ENCODE measurements at regions not wholly inside any gene's neighbourhood (a gene's known extent, or its start where the extent isn't known, plus 50 kb on each side); places are given as distances from the start of the nearest gene placed in this dataset.

- no peak for DNase-seq (ENCODE audit: low read depth)
Measured at GRCh38 chr11:70824605-70825245, 426.4 kb downstream of the CTTN start.

DNA sequence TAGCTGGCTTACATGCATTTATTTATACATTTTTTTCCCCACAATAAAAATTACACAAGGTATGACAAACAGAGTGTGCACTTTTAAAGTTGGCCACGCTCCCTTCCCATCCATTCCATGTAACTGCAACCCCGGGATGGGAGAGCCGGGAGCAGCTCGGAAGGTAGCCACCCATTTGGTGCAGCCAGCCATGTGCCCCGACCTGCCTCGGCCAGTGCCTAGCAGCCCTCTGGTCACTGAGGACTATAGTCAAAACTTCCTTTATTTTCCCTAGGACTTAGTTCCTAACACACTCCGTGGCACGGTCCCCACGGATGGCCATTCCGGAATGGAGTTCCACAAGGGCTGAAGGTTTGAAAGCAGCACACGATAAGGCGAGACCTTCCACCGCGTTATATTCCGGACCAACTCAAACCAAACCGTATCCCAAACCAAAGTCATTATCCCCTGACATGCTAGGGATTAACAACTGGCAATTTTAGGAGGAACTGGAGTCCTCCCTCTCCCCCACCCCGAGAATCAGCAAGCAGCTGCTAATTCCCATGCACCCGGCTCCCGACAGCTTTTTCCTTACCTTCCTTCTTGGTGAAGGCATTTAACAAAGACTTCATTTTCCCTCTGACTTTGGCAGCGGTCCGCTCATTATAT lies 426.4 kb downstream of the SHANK2 start:
- no peak for DNase-seq (ENCODE audit: low read depth)

- DNase-seq (ENCODE audit: low read depth), result no peak
Measured at GRCh38 chr11:70826541-70827335, 425.6 kb downstream of the SHANK2 start.

DNA sequence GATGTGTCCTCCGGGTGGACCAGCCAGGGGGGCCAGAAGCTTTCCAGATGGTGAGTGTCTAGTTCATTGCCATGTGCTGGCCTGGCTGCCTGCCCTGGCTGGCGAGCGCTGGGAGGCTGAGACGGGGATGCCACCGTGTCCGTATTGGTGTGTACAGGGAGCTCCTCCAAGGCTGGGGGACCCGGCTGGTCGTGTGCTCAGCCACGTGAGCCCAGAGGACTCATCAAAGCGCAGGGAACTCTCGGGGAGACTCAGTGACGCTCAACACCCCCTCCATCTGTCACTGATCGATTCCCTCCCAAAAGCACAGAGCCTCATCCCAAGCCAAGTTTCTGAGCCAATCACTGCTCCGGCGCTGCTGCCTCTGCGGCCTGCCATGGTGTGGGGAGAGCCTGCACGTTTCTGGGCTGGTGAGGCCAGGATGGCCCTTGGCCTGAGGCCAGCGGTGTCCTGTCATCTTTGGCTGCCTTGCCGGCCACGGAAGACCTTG lies 423.7 kb downstream of the SHANK2 start:
- no peak for DNase-seq (ENCODE audit: low read depth)

DNA sequence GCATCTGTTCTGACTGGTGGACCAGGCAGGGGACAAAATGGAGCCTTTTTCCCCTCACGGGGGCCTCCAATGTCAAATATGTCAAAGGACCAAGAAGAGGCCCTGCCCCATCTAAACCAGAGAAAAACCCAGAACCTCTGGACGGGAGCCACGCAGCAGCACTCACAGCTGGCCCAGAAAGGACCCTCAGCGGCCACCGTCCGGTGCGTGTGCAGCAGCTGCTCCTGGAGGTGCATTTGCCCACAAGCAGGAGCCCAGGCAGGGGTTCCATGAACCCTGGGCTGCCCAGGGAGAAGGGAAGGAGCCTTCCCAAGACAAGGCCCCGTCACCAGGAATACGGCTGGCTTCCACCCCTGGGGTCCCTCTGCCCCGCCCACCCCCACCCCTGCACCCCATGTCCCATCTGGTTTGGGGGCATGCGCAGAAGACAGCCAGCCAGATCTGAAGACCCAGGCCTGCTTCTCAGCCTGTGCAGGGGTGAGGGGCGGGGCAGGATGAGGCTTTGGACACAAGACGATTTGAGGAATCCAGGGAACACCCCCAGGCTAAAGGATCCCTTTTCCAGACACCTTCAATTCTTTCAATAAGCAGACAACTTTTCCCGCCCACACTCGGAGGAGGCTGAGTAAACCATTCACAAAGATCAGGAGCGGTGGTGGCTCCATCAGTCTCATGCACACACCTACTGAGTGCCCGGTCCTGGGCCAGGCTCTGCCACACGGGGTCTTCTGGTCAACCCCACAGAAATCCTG lies 423.1 kb downstream of the SHANK2 start:
- DNase-seq (ENCODE audit: low read depth), result no peak

GRCh38 chr11:70829886-70830272 lies 422.5 kb downstream of the SHANK2 start:
- DNase-seq (ENCODE audit: low read depth), result no peak

- no peak for DNase-seq (ENCODE audit: low read depth)
Measured at GRCh38 chr11:70833011-70833410, 419.4 kb downstream of the SHANK2 start.

DNA sequence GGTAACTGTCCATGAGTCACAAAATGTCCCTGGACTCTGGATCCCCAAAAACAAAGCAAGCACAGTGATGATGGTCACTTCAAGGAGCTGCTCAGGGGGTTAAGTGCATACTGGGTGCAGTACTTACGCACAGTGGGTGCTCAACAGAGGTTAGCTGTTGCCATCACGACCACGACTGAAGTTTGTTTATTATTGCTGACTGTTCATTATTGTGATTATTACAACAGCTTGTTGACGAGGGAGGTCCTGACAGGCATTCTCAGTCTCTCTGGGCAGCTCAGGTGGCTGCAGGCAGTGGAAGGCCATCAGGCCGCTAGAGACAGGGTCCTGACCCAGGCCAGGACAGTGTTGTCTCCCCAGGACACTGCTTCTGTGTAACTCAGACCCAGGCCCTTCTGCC lies 418.8 kb downstream of the SHANK2 start:
- no peak for DNase-seq (ENCODE audit: low read depth)

- no peak for DNase-seq (ENCODE audit: low read depth)
Measured at GRCh38 chr11:70834277-70834940, 418.0 kb downstream of the SHANK2 start.

DNA sequence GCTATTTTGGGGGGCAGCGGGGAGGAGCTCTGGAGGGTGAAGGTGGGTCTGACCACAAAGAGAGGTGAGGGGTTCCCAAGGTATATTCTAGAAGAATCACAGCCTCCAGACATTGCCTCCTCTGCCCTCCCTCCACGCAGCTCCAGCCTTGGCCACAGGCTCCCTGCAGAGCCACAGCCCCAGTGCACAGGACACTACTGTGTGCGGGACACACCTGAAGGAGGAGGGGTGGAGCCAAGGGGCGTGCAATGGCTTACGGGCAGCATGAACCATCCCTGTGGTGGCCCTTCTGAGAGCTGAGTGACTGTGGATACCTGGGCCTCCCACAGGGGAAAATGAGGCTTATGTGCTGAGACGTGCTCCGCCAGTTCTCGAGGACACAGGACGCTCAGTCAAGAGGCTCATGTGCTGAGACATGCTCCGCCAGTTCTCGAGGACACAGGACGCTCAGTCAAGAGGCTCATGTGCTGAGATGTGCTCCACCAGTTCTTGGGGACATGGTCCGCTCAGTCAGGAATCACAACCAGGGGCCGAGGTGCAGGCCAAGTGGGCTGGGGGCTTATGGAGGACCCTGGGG lies 417.3 kb downstream of the SHANK2 start:
- DNase-seq (ENCODE audit: low read depth), result no peak

- DNase-seq (ENCODE audit: low read depth), result no peak
Measured at GRCh38 chr11:70836071-70836470, 416.3 kb downstream of the SHANK2 start.

- DNase-seq (ENCODE audit: low read depth), result no peak
Measured at GRCh38 chr11:70838198-70838597, 414.2 kb downstream of the SHANK2 start.

GRCh38 chr11:70839851-70840250 lies 412.5 kb downstream of the SHANK2 start:
- no peak for DNase-seq (ENCODE audit: low read depth)

DNA sequence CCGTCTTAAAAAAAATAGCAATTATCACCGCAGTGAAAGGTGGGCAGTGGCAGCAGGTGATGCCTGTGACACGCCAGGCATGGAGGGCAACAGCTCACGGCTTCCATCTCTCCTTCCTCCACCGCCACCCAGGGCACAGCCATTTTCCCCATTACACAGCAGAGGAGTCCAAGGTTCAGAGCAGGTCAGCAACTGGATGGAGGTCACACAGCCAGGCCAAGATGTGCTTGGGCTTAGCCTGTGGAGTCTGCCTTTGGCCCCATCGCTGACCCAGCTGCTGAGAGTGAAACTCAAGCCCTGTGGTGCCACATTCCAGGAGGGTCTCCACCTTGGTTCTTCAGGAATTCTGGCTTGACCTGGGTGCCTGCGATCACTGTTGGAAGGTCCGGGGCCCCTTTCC lies 411.1 kb downstream of the SHANK2 start:
- no peak for DNase-seq (ENCODE audit: low read depth)

DNA sequence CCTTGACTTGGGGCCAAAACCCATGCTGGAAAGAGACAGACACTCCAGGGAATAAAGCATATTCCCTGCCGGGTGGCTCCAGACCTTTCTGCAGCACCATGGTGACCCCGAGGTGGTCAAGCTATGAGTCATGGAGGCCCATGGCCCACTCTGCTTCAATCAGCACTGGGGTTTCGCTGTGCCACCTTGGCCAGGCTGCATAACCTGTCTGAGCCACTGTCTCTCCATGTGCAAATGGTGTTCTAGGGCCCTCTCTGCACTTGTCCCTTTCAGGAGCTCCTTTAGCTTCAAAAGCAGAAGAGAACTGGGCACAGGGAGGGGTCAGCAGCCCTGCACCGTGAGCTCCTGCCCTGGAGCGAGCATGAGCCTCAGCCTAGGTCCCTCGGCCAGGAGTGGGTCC lies 410.1 kb downstream of the SHANK2 start:
- no peak for DNase-seq (ENCODE audit: low read depth)

GRCh38 chr11:70842701-70843100 lies 409.7 kb downstream of the SHANK2 start:
- DNase-seq (ENCODE audit: low read depth), result no peak

GRCh38 chr11:70843906-70844305 lies 408.5 kb downstream of the SHANK2 start:
- DNase-seq (ENCODE audit: low read depth), result no peak

- no peak for DNase-seq (ENCODE audit: low read depth)
Measured at GRCh38 chr11:70844387-70844786, 408.0 kb downstream of the SHANK2 start.

DNA sequence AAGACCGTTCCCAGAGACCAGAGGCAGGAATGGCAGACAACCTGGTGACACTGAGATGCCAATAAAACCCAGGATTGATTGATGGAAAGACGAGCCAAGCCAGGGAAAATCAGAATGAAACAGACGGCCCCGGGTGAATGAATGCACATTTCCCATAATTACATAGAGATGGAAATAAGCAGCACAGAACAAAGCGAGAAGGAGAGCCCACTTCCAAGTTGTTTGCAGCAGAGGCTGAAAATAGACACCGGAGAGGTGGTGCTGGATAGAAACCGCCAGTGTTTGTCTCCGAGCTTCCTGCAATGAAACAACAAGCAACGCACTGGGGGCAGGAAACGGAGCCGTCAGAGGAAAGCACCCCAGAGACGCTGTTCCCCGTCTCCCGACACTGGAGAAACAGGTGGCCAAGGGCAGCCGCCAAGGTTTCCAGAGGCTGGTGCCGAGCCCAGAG lies 406.8 kb downstream of the SHANK2 start:
- DNase-seq (ENCODE audit: low read depth), result no peak

DNA sequence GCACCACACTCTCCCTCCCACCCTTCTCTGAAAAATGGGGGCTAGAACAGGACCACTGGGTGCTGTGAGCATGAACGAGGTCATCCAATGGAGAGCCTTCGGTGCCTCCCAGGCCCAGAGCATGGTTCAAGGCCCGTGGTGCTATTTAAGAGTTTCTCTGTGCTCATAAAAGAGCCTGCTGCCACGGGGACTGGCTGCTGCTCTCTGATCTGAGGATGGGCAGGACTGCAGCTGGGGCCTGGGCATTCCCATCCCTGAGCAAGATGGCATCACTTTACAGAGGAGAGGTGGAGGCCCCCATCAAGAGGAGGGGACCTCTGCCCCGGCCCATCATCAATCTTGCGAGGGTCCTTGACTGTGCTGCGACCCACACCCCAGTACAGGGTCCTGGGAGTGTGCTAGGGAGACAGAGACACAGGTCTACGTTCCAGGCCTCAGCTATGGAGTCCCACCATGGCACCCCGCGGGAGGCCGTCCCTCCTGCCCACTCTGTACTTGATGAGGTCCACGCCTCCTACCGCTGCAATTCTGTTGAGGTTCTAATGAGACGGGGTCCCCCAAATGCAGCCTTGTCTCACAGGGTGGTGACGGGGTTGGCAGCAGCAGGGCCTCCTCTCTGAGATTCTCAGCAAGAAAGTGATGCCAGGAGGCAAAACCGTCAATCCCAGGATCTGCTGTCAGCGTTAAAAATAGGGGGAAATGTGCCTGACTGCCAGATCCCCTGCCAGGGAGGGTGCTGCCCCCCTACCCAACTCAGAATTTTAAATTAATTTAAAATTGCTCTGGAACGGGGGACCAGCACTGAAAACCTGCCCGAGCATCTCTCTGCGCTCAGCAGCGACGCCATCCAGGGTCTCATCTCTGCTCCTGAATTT lies 405.4 kb downstream of the SHANK2 start:
- no peak for DNase-seq (ENCODE audit: low read depth)

All from HS-27A (cell line).